Esophagus muscularis mucosa (tissue), 4 donors: ENCODE measurements at regions not wholly inside any gene's neighbourhood (a gene's known extent, or its start where the extent isn't known, plus 50 kb on each side); places are given as distances from the start of the nearest gene placed in this dataset.

Source experiments
- DNase-seq: peaks from one replicate; pipeline ENCODE4 v3.0.0-alpha.2; 2017; ENCODE audit errors: extremely low spot score
- H3K27ac ChIP-seq, 4 donors: fragments of 200-600 bp; sonication (generic); replicated peaks in 1 of 4; 1 replicate in 3 of 4; 2 replicates in 1 of 4; pipeline ENCODE4 v1.5.1; 2016 to 2019; ENCODE audit warnings: mild to moderate bottlenecking in 1 of 4
- H3K27me3 ChIP-seq, 4 donors: fragments of 200-600 bp; sonication (generic); one replicate each; pipeline versions ENCODE4 v1.5.1 to v1.6.0; 2016 to 2019
- H3K36me3 ChIP-seq, 4 donors: fragments of 200-600 bp; sonication (generic); one replicate each; pipeline ENCODE4 v1.5.1; 2016 to 2019
- H3K4me1 ChIP-seq, 4 donors: fragments of 200-600 bp; sonication (generic); one replicate each; pipeline ENCODE4 v1.5.1; 2016 to 2019
- H3K4me3 ChIP-seq, 4 donors: fragments of 200-600 bp; sonication (generic); 1 replicate in 2 of 4; 2 replicates in 2 of 4; pipeline ENCODE4 v1.5.1; 2016 to 2019; ENCODE audit warnings: mild to moderate bottlenecking in 4 of 4, moderate library complexity in 1 of 4
- H3K9me3 ChIP-seq, 4 donors: fragments of 200-600 bp; sonication (generic); 1 replicate in 3 of 4; 2 replicates in 1 of 4; pipeline ENCODE4 v1.5.1; 2016 to 2019
- EP300 ChIP-seq: sonication (generic); formaldehyde crosslinking; IDR thresholded peaks from one replicate; pipeline ENCODE4 v1.6.1; 2017; ENCODE audit warnings: antibody characterized with exemption
- POLR2A ChIP-seq: fragments of 450-650 bp; IDR thresholded peaks from one replicate; pipeline ENCODE4 v1.6.1; 2017; ENCODE audit warnings: antibody characterized with exemption, moderate library complexity, mild to moderate bottlenecking, low read depth
- POLR2AphosphoS5 ChIP-seq, 2 donors: sonication (generic); formaldehyde crosslinking; IDR thresholded peaks; one replicate each; pipeline ENCODE4 v1.6.1; 2017; ENCODE audit warnings: antibody characterized with exemption in 2 of 2
- WGBS: methylation state at CpG from one replicate; pipeline ENCODE4 v1.1.5; 2018; 5-methylcytosine and 5-hydroxymethylcytosine counted together
- intact Hi-C: fragments of 100-400 bp; cut with DNase I; formaldehyde crosslinking; loops from one replicate; pipeline ENCODE4 v1.15.1; 2023
- TF ChIP-seq, protein P1 (sequence below), 3 experiments: fragments of 200-600 bp in 2 of 3; fragments of 450-650 bp in 1 of 3; sonication (generic) in 2 of 3; IDR thresholded peaks; one replicate each; pipeline ENCODE4 v1.5.1; 2017 to 2019; ENCODE audit warnings: antibody characterized with exemption in 3 of 3, mild to moderate bottlenecking in 2 of 3, moderate library complexity in 1 of 3

DNA sequence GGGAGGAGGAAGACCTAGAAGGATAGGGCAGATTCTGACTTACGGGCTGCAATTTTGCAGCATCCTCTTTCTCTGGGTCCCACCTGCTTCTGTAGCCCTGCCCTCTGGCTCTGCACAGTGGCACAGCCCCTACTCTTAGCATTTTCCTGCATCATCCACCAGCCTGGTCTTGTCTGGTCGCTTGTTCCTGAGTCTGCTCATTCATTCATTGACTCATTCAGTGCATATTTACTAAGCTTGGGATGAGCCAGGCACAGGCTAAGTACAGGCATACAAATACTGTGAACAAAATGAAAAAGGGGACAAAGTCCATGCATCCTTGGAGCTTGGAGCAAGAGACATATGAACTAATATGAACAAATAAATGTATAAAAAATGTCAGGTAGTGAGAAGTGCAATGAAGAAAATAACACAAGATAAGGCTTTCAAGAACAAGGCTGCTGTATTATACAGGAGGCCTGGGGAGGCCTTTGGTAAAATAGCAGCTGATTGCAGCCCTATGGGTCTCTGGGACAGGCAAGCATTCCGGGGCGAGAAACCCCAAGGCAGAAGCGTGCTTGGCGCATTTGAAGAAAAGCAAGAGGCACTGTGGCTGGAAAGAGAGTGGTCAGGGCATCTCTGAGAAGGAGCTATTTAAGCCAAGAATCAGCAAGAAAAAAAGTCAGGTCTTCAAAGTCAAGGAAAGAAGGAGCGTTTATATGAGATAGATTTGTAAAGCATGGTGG is 108.0 kb upstream of the ALX4 start:
- no peak overlapping the region for H3K4me3 ChIP-seq
- H3K4me1 ChIP-seq, result no peaks in the 10 kb centered on the region
- DNase-seq, result no peak
- H3K36me3 ChIP-seq, result no peaks in the 10 kb centered on the region
- 88% methylated on average over 7 of the region's 7 CpGs for WGBS
- peaks cover 0 to 16% (median 0%) of the 10 kb centered on the region in 4 donors for H3K27me3 ChIP-seq
- intact Hi-C loops, result no loop called here
- H3K9me3 ChIP-seq, result no peaks in the 10 kb centered on the region
- TF ChIP-seq, protein P1, sequence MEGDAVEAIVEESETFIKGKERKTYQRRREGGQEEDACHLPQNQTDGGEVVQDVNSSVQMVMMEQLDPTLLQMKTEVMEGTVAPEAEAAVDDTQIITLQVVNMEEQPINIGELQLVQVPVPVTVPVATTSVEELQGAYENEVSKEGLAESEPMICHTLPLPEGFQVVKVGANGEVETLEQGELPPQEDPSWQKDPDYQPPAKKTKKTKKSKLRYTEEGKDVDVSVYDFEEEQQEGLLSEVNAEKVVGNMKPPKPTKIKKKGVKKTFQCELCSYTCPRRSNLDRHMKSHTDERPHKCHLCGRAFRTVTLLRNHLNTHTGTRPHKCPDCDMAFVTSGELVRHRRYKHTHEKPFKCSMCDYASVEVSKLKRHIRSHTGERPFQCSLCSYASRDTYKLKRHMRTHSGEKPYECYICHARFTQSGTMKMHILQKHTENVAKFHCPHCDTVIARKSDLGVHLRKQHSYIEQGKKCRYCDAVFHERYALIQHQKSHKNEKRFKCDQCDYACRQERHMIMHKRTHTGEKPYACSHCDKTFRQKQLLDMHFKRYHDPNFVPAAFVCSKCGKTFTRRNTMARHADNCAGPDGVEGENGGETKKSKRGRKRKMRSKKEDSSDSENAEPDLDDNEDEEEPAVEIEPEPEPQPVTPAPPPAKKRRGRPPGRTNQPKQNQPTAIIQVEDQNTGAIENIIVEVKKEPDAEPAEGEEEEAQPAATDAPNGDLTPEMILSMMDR (IDR thresholded peaks at IDR 0.05), result no peak
- TF ChIP-seq EP300 (no peak), POLR2AphosphoS5 (IDR thresholded peaks at IDR 0.05) (no peak), POLR2A (no peak)
- no peak overlapping the region for H3K27ac ChIP-seq

DNA sequence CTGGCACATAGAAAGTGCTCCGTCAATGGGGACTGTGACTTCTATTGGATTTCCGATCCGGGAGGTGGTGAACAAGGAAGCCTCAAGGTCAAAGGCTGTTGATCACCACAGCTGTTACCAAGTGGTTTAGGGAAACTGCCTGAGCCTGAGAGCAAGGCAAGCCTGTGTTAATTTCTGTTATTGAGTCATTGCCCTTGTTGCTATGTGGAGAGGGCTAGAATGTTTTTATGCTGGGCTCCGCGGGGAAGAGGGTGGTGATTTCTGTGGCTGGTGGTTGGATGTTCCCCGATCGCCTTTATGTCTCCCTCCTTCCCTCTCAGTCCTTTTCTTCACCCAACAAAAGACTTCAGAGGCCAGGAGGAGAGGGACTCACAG is 108.5 kb upstream of the ALX4 start:
- Histone ChIP-seq H3K4me3 (no peak overlapping the region), H3K36me3 (no peaks in the 10 kb centered on the region), H3K4me1 (no peaks in the 10 kb centered on the region), H3K27ac (no peak overlapping the region), H3K27me3 (peaks cover 0 to 18% (median 0%) of the 10 kb centered on the region in 4 donors), H3K9me3 (no peaks in the 10 kb centered on the region)
- intact Hi-C loops, result no loop called here
- TF ChIP-seq EP300 (no peak), POLR2A (no peak), POLR2AphosphoS5 (IDR thresholded peaks at IDR 0.05) (no peak)
- TF ChIP-seq, protein P1 (IDR thresholded peaks at IDR 0.05), result no peak
- WGBS, result 78% methylated on average over 7 of the region's 7 CpGs
- no peak for DNase-seq

DNA sequence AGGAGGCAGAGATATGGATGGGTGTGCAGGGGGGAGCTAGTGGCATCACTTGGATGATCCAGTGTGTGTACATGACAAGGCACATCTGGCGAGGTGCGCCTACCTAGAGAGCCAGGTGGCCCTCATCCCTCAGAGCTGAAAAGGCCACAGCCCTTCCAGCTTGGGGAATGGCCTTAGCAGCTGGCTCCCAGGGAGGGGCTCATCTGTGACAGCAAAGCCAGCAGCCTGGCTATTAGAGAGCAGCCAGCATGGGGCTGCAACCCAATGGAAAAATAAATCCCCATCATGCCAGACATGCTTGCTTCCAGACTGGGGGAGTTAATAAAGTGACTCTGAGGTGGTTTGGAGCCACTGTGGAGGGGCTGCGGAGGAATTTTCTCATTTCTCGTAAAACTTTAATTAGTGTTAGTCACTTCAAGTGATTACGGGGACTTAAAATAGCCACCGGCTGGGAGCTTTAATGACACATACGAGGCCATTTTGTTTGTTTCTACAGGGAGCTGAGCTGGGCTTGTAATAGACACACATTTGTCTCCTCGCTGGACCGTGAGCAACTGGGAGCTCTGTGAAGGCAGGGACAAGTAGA is 111.2 kb upstream of the ALX4 start:
- H3K36me3 ChIP-seq, result no peaks in the 10 kb centered on the region
- no peaks in the 10 kb centered on the region for H3K9me3 ChIP-seq
- intact Hi-C loops, result no loop called here
- H3K27me3 ChIP-seq, result peaks cover 0 to 29% (median 0%) of the 10 kb centered on the region in 4 donors
- no peak overlapping the region for H3K4me3 ChIP-seq
- no peak overlapping the region for H3K27ac ChIP-seq
- no peak for DNase-seq
- TF ChIP-seq POLR2AphosphoS5 (IDR thresholded peaks at IDR 0.05), result no peak
- no peak for TF ChIP-seq EP300
- TF ChIP-seq, protein P1 (IDR thresholded peaks at IDR 0.05), result no peak
- no peak for TF ChIP-seq POLR2A
- no peaks in the 10 kb centered on the region for H3K4me1 ChIP-seq
- WGBS, result 53% methylated on average over 9 of the region's 9 CpGs

DNA sequence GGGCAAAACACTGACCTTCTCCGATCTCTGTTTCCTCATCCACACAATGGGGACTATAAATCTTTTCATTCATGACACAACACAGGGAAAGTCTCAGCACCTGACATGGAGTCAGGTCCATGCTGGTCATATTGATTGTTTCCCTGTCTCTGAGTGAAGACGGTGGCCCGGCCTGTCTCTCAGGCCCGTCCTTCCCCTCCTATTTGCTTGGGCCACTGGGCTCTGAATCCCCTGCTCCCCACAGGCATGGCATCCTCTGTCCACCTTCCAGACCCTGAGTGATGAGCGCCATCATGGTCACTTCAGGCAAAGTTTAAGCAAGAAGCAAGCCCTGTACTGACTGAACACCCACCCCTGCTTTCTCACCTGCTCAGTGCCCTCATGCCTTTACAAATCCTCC is 113.3 kb upstream of the ALX4 start:
- TF ChIP-seq, protein P1 (IDR thresholded peaks at IDR 0.05), result no peak
- intact Hi-C loops, result no loop called here
- Histone ChIP-seq H3K4me1 (no peaks in the 10 kb centered on the region), H3K36me3 (no peaks in the 10 kb centered on the region), H3K27me3 (peaks cover 0 to 39% (median 0%) of the 10 kb centered on the region in 4 donors), H3K9me3 (no peaks in the 10 kb centered on the region), H3K27ac (no peak overlapping the region), H3K4me3 (no peak overlapping the region)
- no peak for DNase-seq
- 70% methylated on average over 5 of the region's 5 CpGs for WGBS

DNA sequence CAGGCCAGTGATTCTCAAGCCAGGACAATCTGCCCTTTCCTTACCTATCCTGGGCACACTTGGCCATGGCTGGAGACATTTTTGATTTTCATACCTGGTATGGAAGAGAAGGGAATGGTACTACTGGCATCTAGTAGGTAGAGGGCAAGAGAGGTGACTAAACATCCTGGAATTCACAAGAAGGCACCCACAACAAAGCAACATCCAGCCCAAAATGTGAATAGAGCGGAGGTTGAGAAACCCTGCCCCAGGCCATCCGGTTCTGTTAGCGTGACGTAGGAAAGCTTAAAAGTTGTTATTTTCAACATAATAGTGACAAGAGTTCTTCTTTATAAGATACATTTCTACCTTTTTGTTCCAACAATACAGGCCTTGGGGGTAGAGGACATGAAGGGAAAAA is 114.9 kb upstream of the ALX4 start:
- 94% methylated on average over 4 of the region's 4 CpGs for WGBS
- Histone ChIP-seq H3K4me1 (no peaks in the 10 kb centered on the region), H3K36me3 (no peaks in the 10 kb centered on the region), H3K4me3 (no peak overlapping the region), H3K9me3 (no peaks in the 10 kb centered on the region), H3K27ac (no peak overlapping the region), H3K27me3 (peaks cover 0 to 30% (median 0%) of the 10 kb centered on the region in 4 donors)
- DNase-seq, result no peak
- intact Hi-C loops, result no loop called here
- TF ChIP-seq POLR2A (no peak), POLR2AphosphoS5 (IDR thresholded peaks at IDR 0.05) (no peak), EP300 (no peak)
- TF ChIP-seq, protein P1 (IDR thresholded peaks at IDR 0.05), result no peak
